Right renal pelvis (tissue), 4 donors: ENCODE measurements at regions not wholly inside any gene's neighbourhood (a gene's known extent, or its start where the extent isn't known, plus 50 kb on each side); places are given as distances from the start of the nearest gene placed in this dataset.
"Not testable (repeated sequence)": the region's sequence is repeated elsewhere in the genome, so short reads cannot be mapped to it uniquely, and the experiment has no call there.

Source experiments
- DNase-seq, 4 donors: peaks; one replicate each; pipeline ENCODE4 v3.0.0-alpha.2; 2013; ENCODE audit warnings: low read depth in 4 of 4, low spot score in 3 of 4, missing footprints in 1 of 4

DNA sequence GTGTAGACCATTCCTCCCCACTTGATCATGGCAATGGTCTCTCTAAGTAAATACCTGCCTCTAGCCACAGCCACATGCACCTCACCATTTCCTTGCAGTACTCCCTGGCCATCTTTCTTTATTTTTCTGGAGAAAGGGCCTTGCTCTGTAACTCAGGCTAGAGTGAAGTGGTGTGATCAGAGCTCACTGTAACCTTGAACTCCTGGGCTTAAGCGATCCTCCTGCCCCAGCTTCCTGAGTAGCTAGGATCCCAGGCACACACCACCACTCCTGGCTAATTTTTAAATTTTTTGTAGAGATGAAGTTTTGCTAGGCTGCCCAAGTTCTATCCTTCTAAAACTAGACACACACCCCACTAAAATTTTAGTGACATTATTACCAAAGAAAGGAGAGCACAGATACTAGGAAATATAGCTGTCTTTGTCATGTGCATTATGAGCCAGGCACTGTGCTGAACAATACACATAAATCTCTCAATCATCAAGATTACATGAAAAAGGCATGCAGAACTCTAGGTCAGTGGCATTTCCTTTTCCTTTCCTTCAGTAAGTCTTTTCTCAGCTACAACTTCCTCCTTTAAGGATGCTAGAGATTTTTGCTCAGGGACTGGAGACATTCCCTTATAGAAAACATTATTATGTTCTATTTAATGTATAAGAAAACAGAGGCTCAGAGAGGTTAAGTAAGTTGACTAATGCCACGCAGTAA lies 95.0 kb upstream of the SERBP1 start:
- no peak for DNase-seq

DNA sequence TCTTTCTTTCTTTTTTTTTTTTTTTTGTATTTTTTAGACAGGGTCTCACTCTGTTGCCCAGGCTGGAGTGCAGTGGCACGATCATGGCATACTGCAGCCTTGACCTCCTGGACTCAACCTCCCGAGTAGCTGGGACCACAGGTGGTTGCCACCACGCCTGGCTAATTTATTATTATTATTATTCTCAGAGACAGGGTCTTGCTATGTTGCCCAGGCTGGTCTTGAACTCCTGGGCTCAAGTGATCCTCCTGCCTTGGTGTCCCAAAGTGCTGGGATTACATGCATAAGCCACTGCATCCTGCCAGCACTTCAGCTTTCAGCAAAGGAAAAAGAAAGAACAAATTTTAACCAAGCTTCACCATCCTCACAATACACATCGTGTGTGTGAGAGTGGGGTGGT lies 97.9 kb upstream of the SERBP1 start:
- DNase-seq = no peak

DNA sequence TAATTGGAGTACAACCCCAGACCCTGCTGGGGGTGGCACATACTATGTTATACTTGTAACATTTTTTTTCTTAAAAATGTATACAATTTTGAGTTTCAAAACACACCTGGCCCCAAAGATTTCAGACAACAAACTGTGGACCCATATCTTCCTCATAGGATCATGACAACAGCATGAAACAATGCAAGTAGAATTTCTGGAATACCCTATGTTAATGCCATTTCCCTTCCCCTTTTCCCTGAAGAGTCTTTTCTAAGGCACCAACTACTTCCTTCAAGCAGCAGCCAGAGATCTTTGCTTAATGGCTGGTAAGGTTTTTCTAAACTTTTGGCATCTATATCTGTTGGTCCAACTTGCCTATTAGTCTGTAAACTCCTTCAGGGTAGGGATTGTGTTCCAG lies 99.9 kb upstream of the SERBP1 start:
- no peak for DNase-seq

DNA sequence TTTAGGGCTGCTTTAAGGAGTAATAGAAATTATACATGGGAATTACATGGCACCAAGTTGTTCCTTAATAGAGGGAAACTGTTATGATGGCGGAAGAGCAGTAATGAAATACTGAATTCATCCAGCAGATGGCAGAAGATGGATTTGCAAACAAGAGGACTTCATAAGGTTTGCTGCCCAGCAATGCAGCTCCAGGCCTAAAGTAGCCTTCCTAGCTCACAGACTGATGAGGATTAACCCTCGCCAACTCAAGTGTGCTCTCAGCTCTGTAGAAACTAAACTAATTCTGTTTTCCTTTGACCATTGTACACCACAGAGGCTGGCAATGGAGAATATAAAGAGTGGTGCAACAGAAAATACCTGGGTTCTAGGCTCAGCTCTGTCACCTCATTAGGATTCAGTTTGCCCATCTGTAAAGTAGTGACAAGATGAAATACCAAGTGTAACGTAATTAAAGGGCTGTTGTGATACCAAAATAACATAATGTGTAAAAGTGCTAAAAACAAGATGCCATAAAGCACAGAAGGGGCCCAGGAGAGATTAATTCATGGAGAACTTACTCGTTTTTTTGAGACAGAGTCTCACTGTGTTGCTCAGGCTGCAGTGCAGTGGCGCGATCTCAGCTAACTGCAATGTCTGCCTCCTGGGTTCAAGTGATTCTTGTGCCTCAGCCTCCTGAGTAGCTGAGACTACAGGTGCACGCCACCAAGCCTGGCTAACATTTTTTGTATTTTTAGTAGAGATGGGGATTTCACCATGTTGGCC lies 102.4 kb upstream of the SERBP1 start:
- DNase-seq = peak; percentile 67 to 73 (median 70)

DNA sequence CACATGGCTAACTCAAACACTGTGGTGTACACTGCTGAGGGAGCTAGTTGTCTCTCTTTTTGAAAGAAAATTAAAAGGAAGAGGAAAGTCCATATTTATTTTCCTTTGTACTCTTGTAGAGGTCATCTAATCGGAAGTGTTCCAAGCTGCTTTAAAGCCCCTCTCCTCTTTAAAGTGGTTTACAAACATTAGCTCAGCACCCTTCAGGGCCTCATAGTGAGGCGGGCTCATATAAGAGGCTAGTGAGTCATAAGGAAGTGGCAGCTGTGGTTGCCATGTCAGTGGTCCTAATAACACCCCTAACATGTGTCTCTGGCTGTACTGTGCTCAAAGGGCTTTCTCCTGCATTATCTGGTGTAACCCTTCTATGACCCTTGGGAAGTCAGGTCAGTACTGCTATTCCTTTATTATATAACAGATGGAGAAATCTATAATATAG lies 104.4 kb upstream of the SERBP1 start:
- DNase-seq = no peak

DNA sequence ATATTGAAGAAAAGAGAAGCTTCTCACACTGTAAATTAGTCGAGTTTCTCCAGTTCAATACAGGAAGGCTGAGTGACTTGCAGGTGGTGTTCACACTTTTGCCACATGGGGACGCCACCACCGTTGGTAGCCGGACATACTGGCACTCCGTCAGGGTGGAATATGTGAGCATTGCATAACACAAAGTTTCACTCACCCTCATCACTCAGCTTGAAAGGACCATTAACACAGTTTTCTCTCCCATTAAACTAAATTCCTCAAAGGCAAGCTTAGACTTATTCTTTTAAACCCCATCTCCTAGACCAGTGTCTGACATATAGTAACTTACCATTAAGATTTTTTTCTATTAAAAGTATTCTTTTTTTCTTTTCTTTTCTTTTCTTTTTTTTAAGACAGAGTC lies 105.3 kb upstream of the SERBP1 start:
- DNase-seq = peak; percentile 49 to 56 (median 52)

DNA sequence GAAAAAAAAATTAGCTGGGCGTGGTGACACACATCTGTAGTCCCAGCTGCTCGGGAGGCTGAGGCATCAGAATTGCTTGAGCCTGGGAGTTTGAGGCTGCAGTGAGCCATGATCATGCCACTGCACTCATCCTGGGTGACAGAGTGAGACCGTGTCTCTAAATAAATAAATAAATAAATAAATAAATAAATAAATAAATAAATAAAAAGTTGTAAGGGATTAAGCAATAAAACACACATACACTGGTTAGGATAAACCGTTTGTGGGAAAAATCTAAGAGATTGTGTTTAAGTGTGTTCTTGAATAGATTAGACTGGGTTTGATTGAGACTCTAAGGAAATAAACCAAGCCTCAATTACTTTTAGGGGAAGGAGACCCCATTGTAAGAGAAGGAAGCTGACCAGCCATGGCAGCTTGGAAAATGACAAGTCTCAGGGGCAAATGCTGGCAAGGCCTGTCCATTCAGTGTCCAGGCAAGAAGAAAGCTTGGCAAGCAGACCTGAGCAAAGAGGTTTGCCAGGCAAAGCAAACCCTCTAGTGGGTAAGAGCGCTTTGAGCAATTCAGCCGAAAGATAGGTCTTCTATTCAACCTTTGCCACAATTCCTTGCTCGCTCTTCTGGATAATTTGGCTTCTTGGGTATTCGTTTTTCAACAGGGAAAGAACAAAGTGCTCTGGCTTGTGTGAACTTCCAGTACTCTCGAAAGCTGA lies 106.9 kb upstream of the SERBP1 start:
- DNase-seq = no peak

DNA sequence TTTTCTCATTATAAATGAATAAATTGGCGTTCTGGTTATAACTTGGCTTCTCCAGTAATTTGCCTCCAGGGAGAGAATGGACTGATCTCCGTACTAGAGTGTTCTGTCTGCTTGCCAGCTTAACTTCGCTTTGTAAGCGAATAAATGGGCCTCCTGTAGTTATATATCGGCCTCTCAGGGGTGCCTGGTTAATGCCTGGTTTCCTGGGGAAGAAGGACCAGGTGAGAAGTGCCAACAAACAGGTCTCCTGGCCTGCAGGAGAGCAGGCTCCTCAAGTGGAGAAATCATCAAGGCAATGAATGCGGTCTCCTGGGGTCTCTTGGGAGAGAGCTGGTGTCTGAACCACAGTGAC lies 107.4 kb upstream of the SERBP1 start:
- no peak for DNase-seq

DNA sequence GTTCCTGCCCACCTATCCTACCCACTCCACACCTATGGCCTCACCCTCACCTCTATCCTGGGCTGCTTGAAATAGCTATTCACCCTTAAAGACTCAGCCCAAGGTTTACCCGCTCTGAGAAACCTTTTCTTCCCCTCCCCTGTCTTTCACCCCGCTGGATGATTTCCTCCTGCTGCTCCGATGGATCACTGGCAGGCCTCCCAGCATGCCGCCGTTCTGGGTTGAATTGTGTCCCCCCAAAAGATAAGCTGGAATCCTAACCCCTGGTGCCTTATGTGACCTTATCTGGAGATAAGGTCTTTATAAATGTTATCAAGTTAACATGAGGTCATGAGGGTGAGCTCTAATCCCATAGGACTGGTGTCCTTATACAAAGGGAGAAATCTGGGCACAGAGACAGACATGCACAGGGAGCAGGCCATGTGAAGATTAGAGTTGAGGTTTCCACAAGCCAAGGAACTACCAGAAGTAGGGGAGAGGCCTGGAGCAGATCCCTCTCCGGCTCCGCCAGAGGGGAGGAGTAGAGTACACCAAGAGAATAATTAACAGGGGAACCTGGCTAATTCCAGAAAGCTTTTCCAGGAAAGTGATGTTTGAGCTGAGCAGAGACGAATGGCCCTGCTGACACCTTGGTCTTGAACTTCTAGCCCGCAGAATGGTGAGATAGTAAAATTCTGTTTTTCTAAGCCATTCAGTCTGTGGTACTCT lies 110.0 kb upstream of the SERBP1 start:
- DNase-seq = no peak

DNA sequence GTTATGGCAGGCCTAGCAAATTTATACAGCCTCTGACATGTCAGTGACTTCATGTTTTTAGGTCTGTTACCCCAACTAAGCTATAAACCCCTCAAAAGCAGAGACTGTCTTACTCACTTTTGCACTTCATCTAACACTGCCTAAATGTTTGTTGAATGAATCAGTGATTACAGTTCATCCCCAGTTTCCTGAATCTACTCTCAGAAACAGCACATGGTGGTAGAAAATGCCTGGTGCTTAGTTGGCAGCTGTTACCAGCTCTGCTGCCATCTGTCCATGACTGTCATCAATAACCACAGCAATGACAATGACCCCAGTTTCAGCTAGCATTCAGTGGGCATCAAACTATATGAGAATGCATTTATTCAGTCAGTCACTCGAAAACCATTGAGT lies 110.5 kb upstream of the SERBP1 start:
- no peak for DNase-seq

DNA sequence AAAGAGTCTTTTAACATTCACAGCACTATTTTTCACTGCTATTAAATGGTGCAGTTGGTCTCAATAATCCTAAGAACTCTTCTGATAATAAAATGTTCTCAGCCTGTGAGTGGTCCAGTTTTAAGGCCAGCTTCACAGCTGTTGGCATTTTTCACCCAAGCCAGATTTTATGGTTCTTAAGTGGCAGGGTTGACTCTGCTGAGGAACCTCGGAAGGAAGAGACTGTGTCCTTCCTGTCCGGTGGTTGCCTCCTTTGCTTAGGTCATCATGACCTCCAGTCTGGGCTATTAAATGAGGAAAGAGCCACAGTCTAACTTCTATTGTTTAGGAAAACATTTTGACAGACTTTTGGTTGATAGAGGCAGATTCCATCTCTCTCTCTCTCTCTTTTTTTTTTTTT lies 112.5 kb upstream of the SERBP1 start:
- DNase-seq = no peak

DNA sequence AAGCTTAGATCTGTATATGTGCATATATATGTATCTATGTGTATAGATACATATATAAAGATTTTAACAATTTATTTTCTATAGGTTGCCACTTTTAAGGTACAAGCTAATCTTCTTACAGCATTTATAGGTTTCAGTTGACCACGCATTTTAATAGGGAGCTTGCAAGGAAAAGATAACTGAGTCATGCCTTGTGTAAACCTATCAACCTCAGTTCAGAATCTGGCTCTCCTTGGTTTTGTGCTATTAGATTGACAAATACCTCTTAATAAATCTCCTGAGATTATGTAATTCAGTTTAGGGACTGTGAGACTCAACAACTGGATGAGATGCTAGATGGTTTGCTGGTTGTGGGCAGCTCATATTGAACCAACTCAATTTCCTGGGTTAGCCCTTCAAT lies 114.7 kb upstream of the SERBP1 start:
- no peak for DNase-seq

DNA sequence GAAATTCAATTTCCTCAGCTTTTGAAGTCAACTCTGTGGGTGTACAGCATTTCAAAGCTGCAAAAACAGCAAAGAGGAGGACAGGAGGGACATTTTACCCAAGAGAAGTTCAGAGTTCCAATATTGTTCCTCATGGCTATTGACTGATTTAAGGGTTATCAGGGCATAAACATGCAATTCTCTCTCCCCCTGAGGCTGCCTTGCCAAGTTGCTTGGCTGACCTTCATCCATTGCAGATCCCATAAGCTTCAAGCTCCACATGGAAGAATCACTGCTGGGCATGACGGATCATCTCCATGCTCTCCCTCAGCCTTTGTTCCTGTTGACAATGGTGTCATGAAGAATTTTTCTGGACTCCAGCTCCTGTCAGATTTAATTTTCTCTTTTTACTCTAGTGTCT lies 115.2 kb upstream of the SERBP1 start:
- DNase-seq = no peak

DNA sequence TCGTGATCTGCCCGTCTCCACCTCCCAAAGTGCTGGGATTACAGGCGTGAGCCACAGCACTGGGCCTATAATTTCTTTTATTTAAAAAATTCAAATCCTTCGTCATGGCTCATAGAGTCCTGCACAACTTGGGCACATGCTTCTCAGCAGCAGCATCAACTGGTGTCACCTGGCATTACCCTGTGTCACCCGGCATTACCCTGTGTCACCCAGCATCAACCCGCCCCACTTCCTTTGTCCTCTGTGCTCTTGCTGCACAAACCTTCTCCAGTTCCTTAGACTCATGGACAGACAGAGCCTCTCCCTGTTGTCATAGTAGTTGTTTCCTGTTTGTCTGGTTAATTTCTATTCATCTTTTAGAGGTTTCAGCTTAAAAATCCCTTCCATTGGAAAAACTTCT lies 121.2 kb upstream of the SERBP1 start:
- no peak for DNase-seq

DNA sequence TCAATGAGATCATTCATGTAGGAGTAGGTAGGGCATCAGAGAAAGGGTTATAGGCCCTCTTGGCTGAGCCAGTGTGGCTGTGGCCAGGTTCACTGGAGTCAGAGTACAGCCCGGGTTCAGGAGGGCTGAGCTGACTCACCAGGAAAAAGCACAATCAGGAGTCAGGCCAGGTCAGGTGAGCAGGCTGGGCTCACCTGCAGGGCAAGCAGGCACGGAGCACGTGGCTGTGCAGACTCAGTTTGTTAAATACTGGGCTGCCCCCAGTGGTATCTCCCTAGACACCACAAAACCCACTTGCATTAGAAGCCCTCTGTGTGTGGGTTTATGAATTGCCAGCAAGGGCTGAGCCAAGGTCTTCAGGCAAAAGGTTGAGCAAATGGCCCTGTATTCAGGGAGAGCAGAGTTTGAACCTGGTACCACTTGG lies 122.1 kb upstream of the SERBP1 start:
- no peak for DNase-seq

DNA sequence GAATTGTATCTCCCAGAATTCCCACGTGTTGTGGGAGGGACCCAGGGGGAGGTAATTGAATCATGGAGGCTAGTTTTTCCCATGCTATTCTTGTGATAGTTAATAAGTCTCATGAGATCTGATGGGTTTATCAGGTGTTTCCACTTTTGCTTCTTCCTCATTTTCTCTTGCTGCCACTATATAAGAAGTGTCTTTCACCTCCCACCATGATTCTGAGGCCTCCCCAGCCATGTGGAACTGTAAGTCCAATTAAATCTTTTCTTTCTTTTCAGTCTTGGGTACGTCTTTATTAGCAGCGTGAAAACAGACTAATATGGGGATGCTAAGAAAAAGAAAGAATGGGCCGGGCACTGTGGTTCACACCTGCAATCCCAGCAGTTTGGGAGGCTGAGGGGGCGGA lies 124.0 kb upstream of the SERBP1 start:
- not testable (repeated sequence) for DNase-seq

DNA sequence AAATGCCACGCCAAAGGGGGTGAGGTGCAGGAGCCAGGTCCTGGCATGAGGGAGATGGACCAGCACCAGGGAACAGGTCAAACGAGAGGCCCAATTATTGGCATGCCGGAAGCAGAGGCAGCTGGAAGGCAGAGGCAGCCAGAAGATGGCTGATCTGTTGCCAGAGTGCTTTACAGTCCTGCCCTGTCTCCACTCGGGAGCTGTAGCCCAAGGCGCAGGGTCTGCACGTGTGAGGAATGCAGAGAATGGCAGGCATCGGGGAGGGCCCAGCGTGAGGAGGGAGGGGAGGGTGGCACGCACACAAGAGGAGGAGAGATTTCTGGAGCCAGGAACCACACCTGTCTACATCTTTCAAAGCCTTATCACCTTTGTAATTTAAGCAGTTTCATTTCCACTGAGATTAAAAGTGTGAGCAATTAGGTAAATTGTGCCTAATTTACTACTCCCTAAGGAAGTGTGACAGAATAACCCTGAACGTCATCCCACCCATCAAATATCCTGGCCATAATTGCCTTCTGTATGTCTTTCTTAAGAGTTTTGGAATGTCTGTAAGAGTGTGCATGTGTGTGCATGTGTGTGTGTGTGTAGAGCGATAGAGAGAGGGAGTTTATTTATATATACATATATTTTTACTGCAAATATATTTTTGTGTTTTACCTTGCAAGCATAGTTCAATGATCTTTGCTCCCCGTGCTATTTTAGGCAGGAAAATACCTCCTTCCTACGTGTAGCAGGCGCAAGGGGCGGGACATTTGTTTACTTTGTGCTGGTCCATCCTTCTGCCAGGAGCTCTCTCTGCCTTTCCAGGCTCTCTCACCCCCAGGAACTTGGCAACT lies 125.5 kb upstream of the SERBP1 start:
- DNase-seq = no peak

DNA sequence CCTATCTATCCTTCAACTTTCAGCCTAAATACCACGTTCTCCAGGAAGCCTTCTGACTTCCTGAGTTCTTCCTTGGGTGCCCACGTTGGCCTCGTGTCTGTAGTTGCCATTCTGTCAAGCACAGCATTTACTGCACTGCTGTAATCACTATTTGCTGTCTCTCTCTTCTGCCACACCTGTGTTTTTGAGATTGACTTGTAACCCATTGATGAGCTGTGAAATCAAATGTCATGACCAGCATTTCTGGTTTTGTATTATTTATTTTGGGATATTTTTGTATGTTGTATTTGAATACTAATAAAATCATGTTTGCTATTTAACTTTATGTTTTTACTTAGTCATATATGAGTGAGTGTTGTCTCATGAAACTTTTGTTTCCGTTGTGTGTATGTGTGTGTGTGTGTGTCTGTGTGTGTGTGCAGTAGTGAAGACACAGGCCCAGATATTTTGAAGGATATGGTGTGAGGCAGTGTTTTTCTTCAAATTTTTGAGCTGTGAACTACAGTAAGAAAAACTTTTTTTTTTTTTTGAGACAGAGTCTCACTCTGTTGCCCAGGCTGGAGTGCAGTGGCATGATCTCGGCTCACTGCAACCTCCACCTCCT lies 126.2 kb upstream of the SERBP1 start:
- DNase-seq = no peak

DNA sequence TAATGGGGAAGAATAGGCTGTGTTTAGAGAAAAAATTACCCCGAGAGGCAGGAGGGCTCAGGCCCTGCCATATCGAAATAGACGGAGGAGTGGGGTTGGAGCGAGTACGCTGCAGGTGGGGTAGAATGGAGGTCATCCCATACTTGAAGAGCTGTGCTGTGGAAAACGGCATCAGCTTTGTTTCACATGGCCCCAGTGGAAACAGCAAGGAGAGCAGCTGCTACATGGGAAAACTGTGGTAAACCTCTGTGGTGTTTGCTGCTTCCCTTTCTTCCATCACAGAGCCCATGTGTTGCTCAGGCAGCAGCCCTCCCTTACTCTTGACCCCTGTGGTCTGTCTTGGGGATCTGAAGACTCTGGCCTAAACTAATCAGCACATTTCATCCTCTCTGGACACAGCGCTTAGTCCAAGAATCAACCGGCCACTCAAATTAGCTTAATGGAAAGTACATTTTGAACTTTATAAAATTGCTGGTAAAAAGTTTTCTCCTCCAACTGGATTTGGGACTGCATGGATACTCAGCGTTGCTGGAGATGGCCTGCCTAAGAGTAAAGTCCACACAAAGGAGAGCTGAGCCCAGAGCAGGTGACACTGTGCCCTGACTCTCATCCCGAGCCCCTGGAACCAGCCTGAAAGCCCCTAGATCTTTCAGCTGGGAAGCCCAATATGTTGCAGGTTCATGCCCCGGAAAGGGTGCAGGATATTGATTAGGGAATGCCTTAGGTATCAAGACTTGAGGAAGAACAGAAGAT lies 127.1 kb upstream of the GADD45A start:
- DNase-seq = no peak
